Prostate gland (tissue), 2 donors: ENCODE measurements at regions not wholly inside any gene's neighbourhood (a gene's known extent, or its start where the extent isn't known, plus 50 kb on each side); places are given as distances from the start of the nearest gene placed in this dataset.

Experiments used
- DNase-seq: peaks from one replicate; pipeline ENCODE4 v3.0.0-alpha.2; 2019; ENCODE audit warnings: low spot score
- H3K27ac ChIP-seq, 2 donors: fragments of 200-600 bp; sonication (generic); 2 replicates each; pipeline ENCODE4 v1.5.1; 2017 to 2019
- H3K27me3 ChIP-seq: fragments of 200-600 bp; sonication (generic); replicated peaks from 2 replicates; pipeline ENCODE4 v1.5.1; 2019; ENCODE audit not compliant: insufficient read depth
- H3K36me3 ChIP-seq, 2 donors: fragments of 200-600 bp; sonication (generic); 1 replicate in 1 of 2; 2 replicates in 1 of 2; pipeline versions ENCODE4 v1.5.1 to v1.8.1; 2017 to 2019
- H3K4me1 ChIP-seq: fragments of 200-600 bp; sonication (generic); replicated peaks from 2 replicates; pipeline ENCODE4 v1.5.1; 2019
- H3K4me3 ChIP-seq, 2 donors: fragments of 200-600 bp; sonication (generic); 2 replicates each; pipeline ENCODE4 v1.5.1; 2017 to 2019
- H3K9me3 ChIP-seq: fragments of 200-600 bp; sonication (generic); 2 replicates; pipeline ENCODE4 v1.5.1; 2017
- CTCF ChIP-seq, 4 experiments: fragments of 200-600 bp in 2 of 4; fragments of 450-650 bp in 2 of 4; sonication (generic) in 2 of 4; IDR thresholded peaks; 1 replicate in 3 of 4; 2 replicates in 1 of 4; pipeline ENCODE4 v1.5.1; 2016 to 2019; ENCODE audit warnings: antibody characterized with exemption in 4 of 4, mild to moderate bottlenecking in 2 of 4, moderate library complexity in 2 of 4
- POLR2A ChIP-seq: fragments of 450-650 bp; IDR thresholded peaks from one replicate; pipeline ENCODE4 v1.6.1; 2016; ENCODE audit warnings: antibody characterized with exemption, mild to moderate bottlenecking
- POLR2AphosphoS5 ChIP-seq: sonication (generic); formaldehyde crosslinking; IDR thresholded peaks from one replicate; pipeline ENCODE4 v1.6.1; 2017; ENCODE audit warnings: antibody characterized with exemption
- WGBS: methylation state at CpG from one replicate; pipeline ENCODE4 v1.1.5; 2018; 5-methylcytosine and 5-hydroxymethylcytosine counted together
- intact Hi-C: fragments of 100-400 bp; cut with DNase I; formaldehyde crosslinking; loops from one replicate; pipeline ENCODE4 v1.14.2; 2022

GRCh38 chr12:30437044-30437443 lies 258.6 kb downstream of the IPO8 start:
- Histone ChIP-seq H3K4me1 (peaks cover 5% of the 10 kb centered on the region), H3K27me3 (no peaks in the 10 kb centered on the region), H3K36me3 (no peaks in the 10 kb centered on the region), H3K27ac (no peak overlapping the region), H3K4me3 (no peak overlapping the region), H3K9me3 (no peaks in the 10 kb centered on the region)
- DNase-seq, result peak; percentile 13
- intact Hi-C loops, result no loop called here
- 21% methylated on average over 5 of the region's 5 CpGs for WGBS
- TF ChIP-seq POLR2AphosphoS5, result peak; percentile 76
- no peak for TF ChIP-seq CTCF (IDR thresholded peaks at IDR 0.05)

DNA sequence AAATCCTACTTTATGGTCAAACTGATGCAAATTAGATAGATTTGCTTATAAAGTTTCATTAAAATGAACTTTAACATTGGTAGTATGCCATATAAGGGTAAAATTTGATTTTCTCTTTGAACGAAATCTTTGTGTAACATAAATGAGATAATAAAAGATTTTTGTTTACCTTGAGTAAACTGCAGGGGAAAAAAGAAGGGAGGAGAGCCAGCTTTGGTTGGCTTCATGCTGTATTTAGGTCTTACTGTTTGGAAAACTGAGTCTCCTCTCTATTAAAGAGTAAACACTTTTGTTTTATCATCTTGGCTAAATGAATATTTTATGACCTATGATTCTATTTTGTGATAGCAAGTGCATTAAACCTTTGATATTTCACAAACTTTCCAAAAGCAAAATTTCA lies 267.6 kb downstream of the IPO8 start:
- H3K36me3 ChIP-seq, result no peaks in the 10 kb centered on the region
- TF ChIP-seq POLR2A (no peak), POLR2AphosphoS5 (no peak), CTCF (IDR thresholded peaks at IDR 0.05) (no peak)
- 10% methylated on average over 1 of the region's 1 CpG for WGBS

DNA sequence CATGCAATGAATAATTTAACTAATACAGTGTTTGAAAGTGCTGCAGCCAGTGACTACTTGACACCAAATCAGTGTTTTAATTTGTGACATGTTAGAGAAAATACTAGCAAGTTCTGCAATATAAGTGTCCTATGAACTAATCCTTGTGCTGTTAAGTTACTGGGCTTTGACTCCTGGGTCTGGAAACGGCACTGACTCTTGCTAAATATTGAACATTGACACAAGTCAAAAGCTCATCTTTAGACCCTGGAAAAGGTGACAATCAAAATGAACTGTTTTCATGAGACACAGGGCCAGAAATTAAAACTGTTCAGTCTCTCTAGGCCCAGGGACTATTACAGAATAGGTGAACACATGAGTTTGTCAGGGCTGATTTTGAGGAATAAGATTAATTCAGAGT lies 268.1 kb downstream of the IPO8 start:
- WGBS, result 60% methylated on average over 1 of the region's 1 CpG
- DNase-seq, result no peak
- H3K9me3 ChIP-seq, result no peaks in the 10 kb centered on the region
- no peaks in the 10 kb centered on the region for H3K4me1 ChIP-seq
- H3K36me3 ChIP-seq, result no peaks in the 10 kb centered on the region
- H3K27ac ChIP-seq, result no peak overlapping the region
- TF ChIP-seq CTCF (IDR thresholded peaks at IDR 0.05), result no peak
- TF ChIP-seq POLR2A, result no peak
- no peak for TF ChIP-seq POLR2AphosphoS5
- intact Hi-C loops, result no loop called here
- no peak overlapping the region for H3K4me3 ChIP-seq
- H3K27me3 ChIP-seq, result no peaks in the 10 kb centered on the region

More for the DNA sequence above, 267.6 kb downstream of the IPO8 start:
- intact Hi-C loops, result no loop called here
- no peaks in the 10 kb centered on the region for H3K9me3 ChIP-seq
- no peaks in the 10 kb centered on the region for H3K27me3 ChIP-seq
- DNase-seq, result no peak
- no peak overlapping the region for H3K27ac ChIP-seq
- H3K4me1 ChIP-seq, result no peaks in the 10 kb centered on the region
- H3K4me3 ChIP-seq, result no peak overlapping the region

GRCh38 chr12:30425445-30425844 lies 270.2 kb downstream of the IPO8 start:
- no peaks in the 10 kb centered on the region for H3K36me3 ChIP-seq
- intact Hi-C loops, result no loop called here
- no peaks in the 10 kb centered on the region for H3K4me1 ChIP-seq
- TF ChIP-seq POLR2AphosphoS5 (no peak), POLR2A (no peak), CTCF (IDR thresholded peaks at IDR 0.05) (no peak)
- no peaks in the 10 kb centered on the region for H3K27me3 ChIP-seq
- DNase-seq, result no peak
- no peak overlapping the region for H3K4me3 ChIP-seq
- no peak overlapping the region for H3K27ac ChIP-seq
- 93% methylated on average over 3 of the region's 3 CpGs for WGBS
- H3K9me3 ChIP-seq, result no peaks in the 10 kb centered on the region

DNA sequence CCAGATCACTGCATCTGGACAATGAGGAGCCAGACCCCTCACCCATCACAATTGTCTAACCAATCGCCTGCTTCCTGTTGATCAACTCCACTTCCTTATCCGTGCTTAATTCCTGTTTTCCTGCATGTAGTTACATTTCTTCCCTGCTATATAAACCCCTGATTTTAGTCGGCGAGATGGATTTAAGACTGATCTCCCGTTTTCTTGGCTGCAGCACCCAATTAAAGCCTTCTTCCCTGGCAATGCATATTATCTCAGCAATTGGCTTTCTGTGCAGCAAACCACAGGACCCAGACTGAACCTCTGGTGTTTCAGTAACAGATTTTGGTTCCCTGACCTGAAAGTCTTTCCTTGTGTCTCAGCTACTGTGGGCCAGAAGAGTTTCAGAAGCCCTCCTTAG lies 272.3 kb downstream of the IPO8 start:
- H3K4me1 ChIP-seq, result no peaks in the 10 kb centered on the region
- intact Hi-C loops, result no loop called here
- H3K36me3 ChIP-seq, result no peaks in the 10 kb centered on the region
- H3K4me3 ChIP-seq, result no peak overlapping the region
- no peak overlapping the region for H3K27ac ChIP-seq
- no peaks in the 10 kb centered on the region for H3K27me3 ChIP-seq
- TF ChIP-seq POLR2AphosphoS5 (no peak), POLR2A (no peak), CTCF (IDR thresholded peaks at IDR 0.05) (no peak)
- DNase-seq, result no peak
- WGBS, result 91% methylated on average over 5 of the region's 5 CpGs
- H3K9me3 ChIP-seq, result no peaks in the 10 kb centered on the region
